ENCODE measurements at regions not wholly inside any gene's neighbourhood (a gene's known extent, or its start where the extent isn't known, plus 50 kb on each side); places are given as distances from the start of the nearest gene placed in this dataset.

- in situ Hi-C loops (cut with MboI; ENCODE audit: low sequenced_read_pairs in 4 of 4) = no loop called here
Observed at GRCh38 chr2:156199588-156199987, 132.9 kb downstream of the NR4A2 start.

DNA sequence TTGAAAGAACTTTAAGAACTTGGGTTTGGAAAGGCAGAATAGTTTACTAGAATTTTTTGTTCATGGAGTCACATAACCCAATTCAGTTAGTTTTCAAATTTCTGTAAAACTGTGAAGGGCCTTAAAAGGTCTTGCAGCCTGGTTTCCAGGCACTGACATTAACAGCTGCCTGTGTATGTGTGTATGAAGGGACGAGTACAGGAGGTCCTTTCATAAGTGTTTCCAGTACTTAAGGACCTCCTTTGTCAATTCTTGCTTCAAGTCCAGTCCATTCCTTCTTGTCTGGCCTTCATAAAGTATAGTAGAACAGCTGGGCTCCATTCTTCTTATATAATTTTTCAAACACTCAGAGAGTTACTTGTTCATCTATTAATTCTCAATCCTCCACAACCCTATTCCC is 136.5 kb downstream of the NR4A2 start:
- H3K4me1 ChIP-seq = no peaks in the 10 kb centered on the region
- DNase-seq = no peak
- H3K36me3 ChIP-seq = no peaks in the 10 kb centered on the region
- no peak overlapping the region for H3K4me3 ChIP-seq
- TF ChIP-seq, protein P1, sequence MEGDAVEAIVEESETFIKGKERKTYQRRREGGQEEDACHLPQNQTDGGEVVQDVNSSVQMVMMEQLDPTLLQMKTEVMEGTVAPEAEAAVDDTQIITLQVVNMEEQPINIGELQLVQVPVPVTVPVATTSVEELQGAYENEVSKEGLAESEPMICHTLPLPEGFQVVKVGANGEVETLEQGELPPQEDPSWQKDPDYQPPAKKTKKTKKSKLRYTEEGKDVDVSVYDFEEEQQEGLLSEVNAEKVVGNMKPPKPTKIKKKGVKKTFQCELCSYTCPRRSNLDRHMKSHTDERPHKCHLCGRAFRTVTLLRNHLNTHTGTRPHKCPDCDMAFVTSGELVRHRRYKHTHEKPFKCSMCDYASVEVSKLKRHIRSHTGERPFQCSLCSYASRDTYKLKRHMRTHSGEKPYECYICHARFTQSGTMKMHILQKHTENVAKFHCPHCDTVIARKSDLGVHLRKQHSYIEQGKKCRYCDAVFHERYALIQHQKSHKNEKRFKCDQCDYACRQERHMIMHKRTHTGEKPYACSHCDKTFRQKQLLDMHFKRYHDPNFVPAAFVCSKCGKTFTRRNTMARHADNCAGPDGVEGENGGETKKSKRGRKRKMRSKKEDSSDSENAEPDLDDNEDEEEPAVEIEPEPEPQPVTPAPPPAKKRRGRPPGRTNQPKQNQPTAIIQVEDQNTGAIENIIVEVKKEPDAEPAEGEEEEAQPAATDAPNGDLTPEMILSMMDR (IDR thresholded peaks at IDR 0.05 in 4 of 5, conservative IDR thresholded peaks at IDR 0.05 in 1 of 5) = no peak
- no peak for TF ChIP-seq POLR2A (IDR thresholded peaks at IDR 0.05)
- H3K27ac ChIP-seq = no peak overlapping the region
- no peaks in the 10 kb centered on the region for H3K27me3 ChIP-seq
- no peak for ATAC-seq
- in situ Hi-C loops (cut with MboI; ENCODE audit: low sequenced_read_pairs in 4 of 4) (no loop called here), intact Hi-C loops (cut with DNase I; ENCODE audit: low total_unique reads) (no loop called here)
- H3K9me3 ChIP-seq = no peaks in the 10 kb centered on the region

More at GRCh38 chr2:156199588-156199987, 132.9 kb downstream of the NR4A2 start:
- H3K4me3 ChIP-seq = no peak overlapping the region
- intact Hi-C loops (cut with DNase I; ENCODE audit: low total_unique reads) = no loop called here
- no peaks in the 10 kb centered on the region for H3K9me3 ChIP-seq
- H3K27me3 ChIP-seq = no peaks in the 10 kb centered on the region
- no peaks in the 10 kb centered on the region for H3K4me1 ChIP-seq
- H3K36me3 ChIP-seq = no peaks in the 10 kb centered on the region
- no peak for ATAC-seq
- no peak overlapping the region for H3K27ac ChIP-seq
- DNase-seq = no peak
- TF ChIP-seq, protein P1 (IDR thresholded peaks at IDR 0.05 in 4 of 5, conservative IDR thresholded peaks at IDR 0.05 in 1 of 5) = no peak
- TF ChIP-seq POLR2A (IDR thresholded peaks at IDR 0.05) = no peak

DNA sequence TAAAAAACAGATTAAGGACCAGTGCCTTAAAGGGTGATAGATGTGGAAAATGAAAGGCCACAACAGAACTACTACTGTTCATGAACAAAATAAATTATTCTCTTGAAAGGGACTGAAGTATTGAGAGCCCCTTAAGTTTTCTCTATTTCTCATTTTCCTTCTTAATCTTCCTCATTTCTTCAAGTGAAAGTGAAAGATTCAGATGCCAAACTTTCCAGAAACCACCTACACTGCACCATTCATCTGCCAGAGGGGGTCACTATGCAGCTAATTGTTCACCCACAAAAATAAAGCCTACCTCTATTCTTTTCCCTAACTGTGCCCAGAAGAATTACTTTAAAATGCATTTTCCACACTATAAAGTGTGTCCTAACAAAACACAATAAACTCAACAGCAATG is 140.1 kb downstream of the NR4A2 start:
- H3K9me3 ChIP-seq = no peaks in the 10 kb centered on the region
- TF ChIP-seq POLR2A (IDR thresholded peaks at IDR 0.05) = no peak
- TF ChIP-seq, protein P1 (IDR thresholded peaks at IDR 0.05 in 4 of 5, conservative IDR thresholded peaks at IDR 0.05 in 1 of 5) = no peak
- no peaks in the 10 kb centered on the region for H3K36me3 ChIP-seq
- DNase-seq (no peak), ATAC-seq (no peak)
- no peak overlapping the region for H3K27ac ChIP-seq
- H3K4me1 ChIP-seq = no peaks in the 10 kb centered on the region
- in situ Hi-C loops (cut with MboI; ENCODE audit: low sequenced_read_pairs in 4 of 4) = no loop called here
- no peaks in the 10 kb centered on the region for H3K27me3 ChIP-seq
- H3K4me3 ChIP-seq = no peak overlapping the region
- intact Hi-C loops (cut with DNase I; ENCODE audit: low total_unique reads) = no loop called here

- H3K27ac ChIP-seq = no peak overlapping the region
- H3K27me3 ChIP-seq = no peaks in the 10 kb centered on the region
- in situ Hi-C loops (cut with MboI; ENCODE audit: low sequenced_read_pairs in 4 of 4) = no loop called here
- H3K4me3 ChIP-seq = no peak overlapping the region
- TF ChIP-seq, protein P1 (IDR thresholded peaks at IDR 0.05 in 4 of 5, conservative IDR thresholded peaks at IDR 0.05 in 1 of 5) = no peak
- no peak for TF ChIP-seq POLR2A (IDR thresholded peaks at IDR 0.05)
- ATAC-seq = no peak
- intact Hi-C loops (cut with DNase I; ENCODE audit: low total_unique reads) = no loop called here
- no peaks in the 10 kb centered on the region for H3K4me1 ChIP-seq
- no peak for DNase-seq
- no peaks in the 10 kb centered on the region for H3K36me3 ChIP-seq
- H3K9me3 ChIP-seq = no peaks in the 10 kb centered on the region
Observed at GRCh38 chr2:156191527-156191926, 141.0 kb downstream of the NR4A2 start.

- Histone ChIP-seq H3K4me3 (no peak overlapping the region), H3K36me3 (no peaks in the 10 kb centered on the region), H3K27ac (no peak overlapping the region), H3K9me3 (no peaks in the 10 kb centered on the region), H3K4me1 (no peaks in the 10 kb centered on the region), H3K27me3 (no peaks in the 10 kb centered on the region)
- TF ChIP-seq, protein P1 (IDR thresholded peaks at IDR 0.05 in 4 of 5, conservative IDR thresholded peaks at IDR 0.05 in 1 of 5) = no peak
- TF ChIP-seq POLR2A (IDR thresholded peaks at IDR 0.05) = no peak
- no peak for ATAC-seq
- in situ Hi-C loops (cut with MboI; ENCODE audit: low sequenced_read_pairs in 4 of 4) = no loop called here
- DNase-seq = no peak
- intact Hi-C loops (cut with DNase I; ENCODE audit: low total_unique reads) = no loop called here
Observed at GRCh38 chr2:156190517-156190916, 142.0 kb downstream of the NR4A2 start.
